Endothelial cell of umbilical vein (primary cell): ENCODE measurements at regions not wholly inside any gene's neighbourhood (a gene's known extent, or its start where the extent isn't known, plus 50 kb on each side); places are given as distances from the start of the nearest gene placed in this dataset.

Source experiments
- CTCF ChIP-seq, 2 donors: IDR thresholded peaks; 1 replicate in 1 of 2; 2 replicates in 1 of 2; pipeline ENCODE4 v1.5.1; 2011; ENCODE audit warnings: low read length in 2 of 2, mild to moderate bottlenecking in 2 of 2, moderate library complexity in 2 of 2, control low read depth in 1 of 2, inconsistent platforms in 1 of 2, low read depth in 1 of 2; ENCODE audit not compliant: insufficient read depth in 1 of 2; ENCODE audit errors: extremely low read depth in 1 of 2
- FOS ChIP-seq: IDR thresholded peaks from 2 replicates; pipeline ENCODE4 v1.6.1; 2011; ENCODE audit warnings: mild to moderate bottlenecking, low read length, moderate library complexity, borderline replicate concordance; ENCODE audit not compliant: insufficient read depth
- POLR2AphosphoS5 ChIP-seq: IDR thresholded peaks from 2 replicates; pipeline ENCODE4 v1.6.1; 2012; ENCODE audit warnings: low read depth, mild to moderate bottlenecking, control low read depth, low read length, moderate library complexity; ENCODE audit not compliant: insufficient read depth

- no peak for TF ChIP-seq POLR2AphosphoS5
- TF ChIP-seq CTCF (IDR thresholded peaks at IDR 0.05; ENCODE audit: extremely low read depth in 1 of 2, insufficient read depth in 1 of 2, low read depth in 1 of 2, low read length in 2 of 2): no peak
- no peak for TF ChIP-seq FOS
Measured at GRCh38 chr4:103457566-103457965, 259.4 kb upstream of the CENPE start.
